ENCODE measurements at regions not wholly inside any gene's neighbourhood (a gene's known extent, or its start where the extent isn't known, plus 50 kb on each side); places are given as distances from the start of the nearest gene placed in this dataset.

GRCh38 chr13:106961651-106962050, 393.7 kb upstream of the ARGLU1 start (continued):
- TF ChIP-seq CBX1 (IDR thresholded peaks at IDR 0.05; ENCODE audit: low read depth) (no peak), POLR2H (tag; IDR thresholded peaks at IDR 0.05; ENCODE audit: low read depth) (no peak), KDM5B (IDR thresholded peaks at IDR 0.05; ENCODE audit: insufficient replicate concordance, low read depth, low read length) (no peak), FUS (optimal IDR thresholded peaks at IDR 0.05; ENCODE audit: low read depth, low read length) (no peak), CLOCK (CRISPR knock-in tag; IDR thresholded peaks at IDR 0.05; ENCODE audit: borderline replicate concordance) (no peak), COPS2 (conservative IDR thresholded peaks at IDR 0.05) (no peak), TRIM28 (IDR thresholded peaks at IDR 0.05) (no peak), HEY1 (CRISPR knock-in tag; IDR thresholded peaks at IDR 0.05; ENCODE audit: borderline replicate concordance) (no peak), ZNF79 (CRISPR knock-in tag; IDR thresholded peaks at IDR 0.05; ENCODE audit: low read depth) (no peak), MAX (CRISPR knock-in tag; IDR thresholded peaks at IDR 0.05) (no peak), ZNF609 (CRISPR knock-in tag; IDR thresholded peaks at IDR 0.05; ENCODE audit: borderline replicate concordance) (no peak), ETS1 (conservative IDR thresholded peaks at IDR 0.05; ENCODE audit: control insufficient read depth, low read depth, low read length) (no peak)

Data from K562 (cell line).